DMS153 (cell line): ENCODE measurements at regions not wholly inside any gene's neighbourhood (a gene's known extent, or its start where the extent isn't known, plus 50 kb on each side); places are given as distances from the start of the nearest gene placed in this dataset.
"Not testable (repeated sequence)": the region's sequence is repeated elsewhere in the genome, so short reads cannot be mapped to it uniquely, and the experiment has no call there.

Experiments
- DNase-seq: peaks from one replicate; lab custom pipeline; 2025; lab: John Stamatoyannopoulos, UW

GRCh38 chr4:45482346-45482745 is 641.5 kb downstream of the GABRG1 start:
- DNase-seq = no peak

- no peak for DNase-seq
Observed at GRCh38 chr4:45477311-45477733, 646.5 kb downstream of the GABRG1 start.

- no peak for DNase-seq
Observed at GRCh38 chr4:45475548-45475947, 648.3 kb downstream of the GABRG1 start.

- no peak for DNase-seq
Observed at GRCh38 chr4:45472490-45472889, 651.4 kb downstream of the GABRG1 start.

- no peak for DNase-seq
Observed at GRCh38 chr4:45471335-45471734, 652.5 kb downstream of the GABRG1 start.

- no peak for DNase-seq
Observed at GRCh38 chr4:45467157-45467556, 656.7 kb downstream of the GABRG1 start.

- DNase-seq = not testable (repeated sequence)
Observed at GRCh38 chr4:45460157-45460556, 663.7 kb downstream of the GABRG1 start.

GRCh38 chr4:45455217-45455616 is 668.6 kb downstream of the GABRG1 start:
- no peak for DNase-seq

GRCh38 chr4:45453258-45453853 is 670.5 kb downstream of the GABRG1 start:
- peak; percentile 4 for DNase-seq

- no peak for DNase-seq
Observed at GRCh38 chr4:45442466-45442865, 681.4 kb downstream of the GABRG1 start.

- no peak for DNase-seq
Observed at GRCh38 chr4:45438047-45438446, 685.8 kb downstream of the GABRG1 start.

GRCh38 chr4:45437381-45437780 is 686.5 kb downstream of the GABRG1 start:
- no peak for DNase-seq

GRCh38 chr4:45425135-45425534 is 698.7 kb downstream of the GABRG1 start:
- no peak for DNase-seq

GRCh38 chr4:45423896-45424295 is 697.5 kb upstream of the GNPDA2 start:
- no peak for DNase-seq

- DNase-seq = not testable (repeated sequence)
Observed at GRCh38 chr4:45420091-45420674, 693.8 kb upstream of the GNPDA2 start.

GRCh38 chr4:45410701-45411210 is 684.4 kb upstream of the GNPDA2 start:
- no peak for DNase-seq

- DNase-seq = no peak
Observed at GRCh38 chr4:45409536-45409935, 683.2 kb upstream of the GNPDA2 start.

- no peak for DNase-seq
Observed at GRCh38 chr4:45408996-45409395, 682.6 kb upstream of the GNPDA2 start.

- no peak for DNase-seq
Observed at GRCh38 chr4:45399116-45399515, 672.8 kb upstream of the GNPDA2 start.

- no peak for DNase-seq
Observed at GRCh38 chr4:45385306-45385705, 659.0 kb upstream of the GNPDA2 start.

GRCh38 chr4:45370408-45370807 is 644.1 kb upstream of the GNPDA2 start:
- no peak for DNase-seq

GRCh38 chr4:45368832-45369231 is 642.5 kb upstream of the GNPDA2 start:
- no peak for DNase-seq

GRCh38 chr4:45363931-45364330 is 637.6 kb upstream of the GNPDA2 start:
- no peak for DNase-seq
